SH-SY5Y (cell line): ENCODE measurements at regions not wholly inside any gene's neighbourhood (a gene's known extent, or its start where the extent isn't known, plus 50 kb on each side); places are given as distances from the start of the nearest gene placed in this dataset.

Experiments used
- GATA2 ChIP-seq: IDR thresholded peaks from 2 replicates; pipeline ENCODE4 v1.6.1; 2011; ENCODE audit warnings: mild to moderate bottlenecking, low read depth, low read length
- GATA3 ChIP-seq: IDR thresholded peaks from 2 replicates; pipeline ENCODE4 v1.6.1; 2011; ENCODE audit warnings: low read depth, mild to moderate bottlenecking, low read length, moderate library complexity

DNA sequence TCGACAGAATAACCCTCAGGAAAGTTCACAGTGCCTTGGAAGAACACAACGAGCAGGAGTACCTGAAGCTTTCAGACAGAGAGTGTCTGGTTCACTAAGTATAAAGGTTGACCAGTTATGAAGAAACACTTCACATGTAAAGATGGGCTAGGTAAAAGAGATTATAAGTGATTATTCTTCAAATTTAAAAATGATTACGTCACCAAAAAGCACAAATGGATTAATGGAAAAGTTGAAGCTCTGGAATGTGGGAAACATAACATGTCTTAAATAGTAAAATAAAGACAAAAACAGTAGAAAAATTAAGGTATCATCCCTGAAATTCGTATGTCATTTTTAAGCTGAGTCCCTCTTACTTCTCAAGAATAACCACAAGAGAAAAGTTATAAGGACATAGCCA lies 643.9 kb upstream of the KLF12 start:
- TF ChIP-seq GATA2, result no peak
- no peak for TF ChIP-seq GATA3
